Activated CD4-positive, alpha-beta T cell treated with anti-CD3 and anti-CD28 coated beads, Interleukin-10, Interleukin-2, amounts not matched to agents 100 ng/mL and 50 ng/mL, durations not matched to agents 16 hours and 8 hours (primary cell): ENCODE measurements at regions not wholly inside any gene's neighbourhood (a gene's known extent, or its start where the extent isn't known, plus 50 kb on each side); places are given as distances from the start of the nearest gene placed in this dataset.

ENCODE experiments used
- DNase-seq: peaks from one replicate; pipeline ENCODE4 v3.0.0-alpha.2; 2020

GRCh38 chr5:76030343-76030742 lies 52.8 kb upstream of the SV2C start:
- DNase-seq, result no peak

GRCh38 chr5:76029739-76030138 lies 53.4 kb upstream of the SV2C start:
- DNase-seq, result no peak

GRCh38 chr5:76025790-76026189 lies 57.4 kb upstream of the SV2C start:
- DNase-seq, result no peak

GRCh38 chr5:76025069-76025468 lies 58.1 kb upstream of the SV2C start:
- DNase-seq, result no peak

GRCh38 chr5:76022611-76023010 lies 60.6 kb upstream of the SV2C start:
- DNase-seq, result no peak

GRCh38 chr5:76021936-76022584 lies 61.1 kb upstream of the SV2C start:
- no peak for DNase-seq

- DNase-seq, result no peak
Measured at GRCh38 chr5:76016258-76016657, 66.9 kb upstream of the SV2C start.

DNA sequence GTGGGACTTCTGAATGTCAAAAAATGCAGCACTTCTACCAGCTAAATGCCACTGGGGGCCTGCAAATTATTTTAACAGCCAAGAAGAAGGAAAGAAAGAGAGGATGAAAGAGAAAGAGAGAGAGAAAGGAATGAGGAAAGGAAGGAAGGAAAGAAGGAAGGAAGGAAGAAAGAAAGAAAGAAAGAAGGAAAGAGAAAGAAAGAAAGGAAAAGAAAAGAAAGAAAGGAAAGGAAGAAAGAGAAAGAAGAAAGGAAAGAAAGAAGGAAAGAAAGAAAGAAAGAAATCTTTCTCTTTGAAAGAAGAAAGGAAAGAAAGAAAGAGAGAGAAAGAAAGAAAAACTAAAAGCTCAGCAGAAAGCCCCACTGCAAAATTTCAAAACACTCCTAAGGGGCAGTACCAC lies 69.2 kb upstream of the SV2C start:
- no peak for DNase-seq

DNA sequence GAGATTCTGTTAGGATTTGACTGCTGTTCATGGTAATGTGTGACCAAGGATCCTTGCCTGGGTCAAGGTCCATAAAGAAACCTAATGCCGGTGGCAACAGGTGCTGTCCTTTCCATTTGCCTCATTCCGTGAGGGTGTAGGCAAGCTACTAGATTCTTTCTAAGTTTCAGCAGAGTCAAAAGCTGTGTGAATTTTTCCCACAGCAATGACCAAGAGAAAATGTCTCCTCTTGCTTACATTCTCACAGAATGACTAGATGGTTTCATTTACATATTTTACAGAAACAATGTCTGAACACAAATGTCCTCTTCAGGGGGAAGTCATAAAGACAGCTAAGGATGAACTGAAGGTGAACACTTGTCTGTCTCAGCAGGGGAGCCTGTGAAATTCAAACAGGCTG lies 75.3 kb upstream of the SV2C start:
- DNase-seq, result no peak

- no peak for DNase-seq
Measured at GRCh38 chr5:76000582-76000981, 82.6 kb upstream of the SV2C start.

GRCh38 chr5:75993643-75994520 lies 89.3 kb upstream of the SV2C start:
- DNase-seq, result no peak

DNA sequence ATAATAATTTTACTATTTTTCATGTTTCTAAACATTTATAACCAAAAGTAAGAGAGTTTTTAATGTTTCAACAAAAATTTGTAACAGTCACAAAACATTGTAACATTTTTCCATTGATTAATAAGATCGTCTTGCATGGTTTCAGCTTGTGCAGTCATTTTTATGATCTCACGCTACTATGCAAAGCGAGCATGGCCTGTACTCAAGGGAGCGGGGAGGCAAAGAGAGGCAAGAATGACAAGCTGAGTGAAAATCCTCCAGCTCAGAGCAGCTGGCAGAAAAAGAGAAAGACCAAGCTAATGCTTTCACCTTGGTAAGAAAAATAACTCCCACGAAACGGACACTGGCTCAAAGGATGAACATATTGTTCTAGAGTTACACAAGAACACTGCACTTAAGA lies 90.0 kb upstream of the SV2C start:
- no peak for DNase-seq

DNA sequence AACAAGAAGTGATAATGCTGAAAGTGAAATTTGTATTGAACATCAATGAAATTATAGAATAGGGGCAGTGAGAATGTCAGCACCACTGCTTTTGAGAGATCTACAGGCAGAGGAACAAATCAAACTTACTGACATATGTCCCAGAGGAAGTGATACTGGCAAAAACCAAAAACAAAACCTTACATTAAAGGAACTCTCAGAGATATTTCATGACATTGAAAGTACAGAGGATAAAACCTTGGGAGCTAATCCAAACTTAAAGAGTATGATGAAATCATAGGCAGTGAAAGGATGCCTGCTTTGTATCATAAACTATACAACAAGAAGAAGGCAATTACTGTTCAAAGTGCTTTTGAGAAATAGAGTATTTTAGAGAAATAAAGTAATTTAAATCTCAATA lies 90.4 kb upstream of the SV2C start:
- no peak for DNase-seq

- DNase-seq, result no peak
Measured at GRCh38 chr5:75985077-75985476, 98.1 kb upstream of the SV2C start.

GRCh38 chr5:75975496-75975895 lies 107.7 kb upstream of the SV2C start:
- no peak for DNase-seq

DNA sequence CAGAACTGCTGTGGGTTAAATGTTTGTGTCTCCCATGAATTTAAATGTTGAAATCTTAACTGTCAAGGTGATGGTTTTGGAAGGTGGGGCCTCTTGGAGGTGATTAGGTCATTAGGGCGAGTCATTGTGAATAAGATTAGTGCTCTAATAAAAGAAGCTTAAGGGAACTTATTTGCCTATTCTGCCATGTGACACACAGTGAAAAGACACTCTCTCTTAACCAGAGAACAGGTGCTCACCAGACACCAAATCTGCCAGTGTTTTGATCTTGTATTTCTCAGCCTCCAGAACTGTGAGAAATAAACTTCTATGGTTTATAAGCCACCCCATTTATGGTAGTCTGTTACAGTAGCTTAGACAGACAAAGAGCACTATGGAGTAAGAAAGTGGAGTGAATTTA lies 117.9 kb upstream of the SV2C start:
- DNase-seq, result no peak

- DNase-seq, result no peak
Measured at GRCh38 chr5:75964008-75964407, 119.2 kb upstream of the SV2C start.

DNA sequence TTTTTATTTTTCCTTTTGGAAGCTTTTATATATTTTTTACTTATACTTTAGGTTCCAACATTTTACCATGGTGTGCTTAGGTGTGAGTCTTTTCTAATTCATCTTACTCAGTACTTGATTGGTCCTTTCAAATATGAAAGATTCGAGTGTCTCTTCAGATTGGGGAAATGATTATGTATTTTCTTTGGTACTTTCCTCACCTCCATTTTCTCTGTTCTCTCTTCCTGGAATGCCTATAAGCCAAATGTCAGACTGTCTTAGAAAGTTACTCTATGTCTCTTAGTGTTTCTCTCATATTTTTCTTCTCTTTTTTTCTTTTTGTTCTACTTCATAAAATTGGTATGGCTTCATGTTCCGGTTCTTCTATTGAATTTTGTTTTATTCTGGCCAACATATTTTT lies 119.6 kb upstream of the SV2C start:
- no peak for DNase-seq

- no peak for DNase-seq
Measured at GRCh38 chr5:75961818-75962217, 121.4 kb upstream of the SV2C start.

DNA sequence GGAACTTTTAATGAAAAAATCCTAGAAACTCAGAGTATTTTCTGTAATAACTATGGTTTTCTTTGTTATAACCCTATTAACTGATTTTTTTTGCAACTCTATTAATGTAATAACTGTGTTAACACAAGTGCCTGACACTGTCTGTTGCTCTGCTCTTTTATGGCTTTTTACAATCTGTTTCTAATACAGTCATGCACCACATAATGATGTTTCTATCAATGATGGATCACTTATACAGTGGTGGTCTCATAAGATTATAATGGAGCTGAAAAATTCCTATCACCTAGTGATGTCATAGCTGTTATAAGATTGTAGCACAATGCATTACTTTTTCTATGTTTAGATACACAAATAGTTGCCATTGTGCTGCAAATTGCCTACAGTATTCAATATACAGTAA lies 123.1 kb upstream of the SV2C start:
- DNase-seq, result no peak

DNA sequence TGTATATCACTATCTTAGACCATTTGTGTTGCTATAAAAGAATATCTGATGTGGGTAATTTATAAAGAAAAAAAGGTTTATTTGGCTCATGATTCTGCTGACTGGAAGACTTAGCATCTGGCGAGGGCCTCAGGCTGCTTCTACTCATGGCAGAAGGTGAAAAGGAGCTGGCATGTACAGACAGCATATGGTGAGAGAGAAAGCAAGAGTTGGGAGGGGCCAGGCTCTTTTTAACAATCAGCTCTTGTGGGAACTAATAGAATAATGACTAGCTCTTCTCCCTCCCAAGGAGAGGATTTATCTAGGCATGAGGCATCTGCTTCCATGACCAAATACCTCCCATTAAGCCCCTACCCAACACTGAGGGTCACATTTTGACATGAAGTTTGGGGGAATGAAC lies 130.2 kb upstream of the SV2C start:
- DNase-seq, result no peak

- DNase-seq, result no peak
Measured at GRCh38 chr5:75952291-75952690, 130.9 kb upstream of the SV2C start.

DNA sequence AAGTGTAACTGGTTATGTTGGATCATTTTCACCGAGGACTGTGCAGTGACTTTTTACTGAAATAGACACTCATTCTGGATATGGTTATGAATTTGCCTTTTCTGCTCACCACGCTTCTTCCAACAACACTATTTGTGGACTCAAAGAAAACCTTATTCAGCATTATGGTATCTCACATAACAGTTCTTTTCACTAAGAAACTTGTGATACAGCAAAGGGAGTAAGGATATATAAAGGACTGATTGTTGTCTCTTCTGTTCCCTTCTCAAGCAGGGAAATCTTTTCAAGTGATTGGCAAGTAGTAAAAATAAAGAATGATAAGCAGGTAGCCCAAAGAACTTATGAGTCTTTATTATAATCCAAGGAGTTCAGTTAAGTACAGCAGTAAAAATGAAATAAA lies 131.5 kb upstream of the SV2C start:
- no peak for DNase-seq

DNA sequence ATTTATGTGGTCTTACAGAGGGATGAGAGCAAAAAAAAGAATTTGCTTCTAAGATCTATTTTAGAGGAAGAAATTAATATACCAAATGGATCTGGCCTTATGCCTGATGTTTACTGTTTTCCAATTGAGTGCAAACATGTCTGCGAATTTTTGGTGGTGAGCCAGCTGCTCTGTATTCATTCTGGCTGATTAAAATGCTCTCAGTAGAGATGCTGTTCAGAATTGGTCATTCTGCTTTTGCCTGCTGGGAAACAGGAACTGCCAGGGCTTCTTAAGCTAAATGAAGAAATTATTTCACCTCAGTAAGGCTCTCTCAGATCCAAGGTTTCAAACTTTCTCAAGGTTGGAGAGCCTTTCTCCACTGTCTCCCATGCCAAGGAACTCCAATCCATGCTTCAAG lies 132.0 kb upstream of the SV2C start:
- DNase-seq, result no peak

DNA sequence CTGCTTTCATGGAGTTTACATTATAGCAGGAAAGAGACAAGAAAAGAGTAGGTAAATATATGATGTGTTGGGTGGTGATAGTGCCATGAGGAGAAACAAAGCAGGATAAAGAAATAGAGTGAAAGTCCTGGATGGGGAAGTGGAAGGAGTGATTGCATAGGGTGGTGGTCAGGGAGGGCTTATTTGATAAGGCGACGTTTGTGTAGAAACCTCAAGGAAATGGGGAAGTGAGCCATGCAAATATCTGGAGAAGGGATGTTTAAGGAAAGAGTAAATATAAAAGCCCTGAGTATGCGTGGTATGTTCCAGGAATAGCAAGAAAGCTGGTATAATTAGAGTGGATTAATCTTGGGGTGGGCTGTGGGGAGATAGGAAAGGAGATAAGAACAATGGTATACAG lies 134.7 kb upstream of the SV2C start:
- no peak for DNase-seq
